Large intestine (tissue), 3 donors: ENCODE measurements at regions not wholly inside any gene's neighbourhood (a gene's known extent, or its start where the extent isn't known, plus 50 kb on each side); places are given as distances from the start of the nearest gene placed in this dataset.
A peak's percentile ranks its signal among the peaks of the same experiment; 100 is the strongest.

Experiments used
- DNase-seq, 2 donors: peaks; one replicate each; pipeline versions ENCODE4 v3.0.0 to v3.0.0-alpha.2; 2013
- H3K27ac ChIP-seq: one replicate; pipeline ENCODE4 v1.5.1; 2013; ENCODE audit warnings: low read length
- H3K27me3 ChIP-seq: 2 replicates; pipeline ENCODE4 v1.6.1; 2013; ENCODE audit warnings: low read length; ENCODE audit not compliant: control insufficient read depth, insufficient read depth
- H3K36me3 ChIP-seq: 2 replicates; pipeline ENCODE4 v1.6.1; 2013; ENCODE audit warnings: low read length; ENCODE audit not compliant: control insufficient read depth, insufficient read depth
- H3K4me1 ChIP-seq: one replicate; pipeline ENCODE4 v1.6.1; 2013; ENCODE audit warnings: low read length; ENCODE audit not compliant: control insufficient read depth, insufficient read depth
- H3K4me3 ChIP-seq: one replicate; pipeline ENCODE4 v1.5.1; 2013; ENCODE audit warnings: low read length
- H3K9me3 ChIP-seq: one replicate; pipeline ENCODE4 v1.6.1; 2013; ENCODE audit warnings: mild to moderate bottlenecking, low read depth, low read length, moderate library complexity; ENCODE audit not compliant: control insufficient read depth
- WGBS: methylation state at CpG from one replicate; pipeline ENCODE4 v1.1.5; 2013; ENCODE audit warnings: low lambda C conversion rate; ENCODE audit not compliant: insufficient coverage; 5-methylcytosine and 5-hydroxymethylcytosine counted together

GRCh38 chr6:78561015-78561414, 306.3 kb upstream of the IRAK1BP1 start:
- Histone ChIP-seq H3K4me1 (no peaks in the 10 kb centered on the region), H3K27me3 (no peaks in the 10 kb centered on the region), H3K36me3 (no peaks in the 10 kb centered on the region), H3K4me3 (no peak overlapping the region), H3K9me3 (peaks cover 4% of the 10 kb centered on the region), H3K27ac (no peak overlapping the region)
- no peak for DNase-seq

- no CpG with 5 or more reads among the region's 2 CpGs for WGBS
- no peaks in the 10 kb centered on the region for H3K36me3 ChIP-seq
- no peak overlapping the region for H3K4me3 ChIP-seq
- no peaks in the 10 kb centered on the region for H3K27me3 ChIP-seq
- H3K9me3 ChIP-seq = no peaks in the 10 kb centered on the region
- no peak overlapping the region for H3K27ac ChIP-seq
- DNase-seq = no peak
- H3K4me1 ChIP-seq = no peaks in the 10 kb centered on the region
Observed at GRCh38 chr6:78565997-78566396, 301.4 kb upstream of the IRAK1BP1 start.

GRCh38 chr6:78570044-78570443, 297.3 kb upstream of the IRAK1BP1 start:
- no peaks in the 10 kb centered on the region for H3K27me3 ChIP-seq
- no peaks in the 10 kb centered on the region for H3K36me3 ChIP-seq
- no peaks in the 10 kb centered on the region for H3K4me1 ChIP-seq
- no peak overlapping the region for H3K4me3 ChIP-seq
- no peak overlapping the region for H3K27ac ChIP-seq
- H3K9me3 ChIP-seq = no peaks in the 10 kb centered on the region
- no CpG with 5 or more reads among the region's 1 CpG for WGBS
- no peak for DNase-seq

GRCh38 chr6:78577585-78577984, 289.8 kb upstream of the IRAK1BP1 start:
- Histone ChIP-seq H3K9me3 (no peaks in the 10 kb centered on the region), H3K4me3 (no peak overlapping the region), H3K4me1 (no peaks in the 10 kb centered on the region), H3K36me3 (no peaks in the 10 kb centered on the region), H3K27me3 (no peaks in the 10 kb centered on the region), H3K27ac (no peak overlapping the region)
- DNase-seq = no peak
- WGBS = no CpG with 5 or more reads among the region's 1 CpG

- no peak for DNase-seq
- no CpG with 5 or more reads among the region's 2 CpGs for WGBS
- no peaks in the 10 kb centered on the region for H3K4me1 ChIP-seq
- no peak overlapping the region for H3K4me3 ChIP-seq
- H3K9me3 ChIP-seq = no peaks in the 10 kb centered on the region
- H3K27ac ChIP-seq = no peak overlapping the region
- H3K27me3 ChIP-seq = no peaks in the 10 kb centered on the region
- no peaks in the 10 kb centered on the region for H3K36me3 ChIP-seq
Observed at GRCh38 chr6:78578430-78578829, 288.9 kb upstream of the IRAK1BP1 start.

GRCh38 chr6:78580923-78581322, 286.4 kb upstream of the IRAK1BP1 start:
- no peak for DNase-seq
- Histone ChIP-seq H3K4me3 (no peak overlapping the region), H3K27ac (no peak overlapping the region), H3K27me3 (no peaks in the 10 kb centered on the region), H3K9me3 (no peaks in the 10 kb centered on the region), H3K36me3 (no peaks in the 10 kb centered on the region), H3K4me1 (no peaks in the 10 kb centered on the region)
- WGBS = no CpG with 5 or more reads among the region's 2 CpGs

- Histone ChIP-seq H3K4me3 (no peak overlapping the region), H3K36me3 (no peaks in the 10 kb centered on the region), H3K4me1 (no peaks in the 10 kb centered on the region), H3K27ac (no peak overlapping the region), H3K27me3 (no peaks in the 10 kb centered on the region), H3K9me3 (no peaks in the 10 kb centered on the region)
- no peak for DNase-seq
- no CpG with 5 or more reads among the region's 3 CpGs for WGBS
Observed at GRCh38 chr6:78583079-78583478, 284.3 kb upstream of the IRAK1BP1 start.

- no peak for DNase-seq
- no peak overlapping the region for H3K4me3 ChIP-seq
- H3K36me3 ChIP-seq = no peaks in the 10 kb centered on the region
- no peaks in the 10 kb centered on the region for H3K4me1 ChIP-seq
- WGBS = 50% methylated on average over 1 of the region's 1 CpG
- no peaks in the 10 kb centered on the region for H3K9me3 ChIP-seq
- no peaks in the 10 kb centered on the region for H3K27me3 ChIP-seq
- no peak overlapping the region for H3K27ac ChIP-seq
Observed at GRCh38 chr6:78589436-78589835, 277.9 kb upstream of the IRAK1BP1 start.

GRCh38 chr6:78593898-78594667, 273.3 kb upstream of the IRAK1BP1 start:
- Histone ChIP-seq H3K36me3 (no peaks in the 10 kb centered on the region), H3K9me3 (no peaks in the 10 kb centered on the region), H3K27me3 (no peaks in the 10 kb centered on the region), H3K4me1 (peaks cover 3% of the 10 kb centered on the region), H3K27ac (no peak overlapping the region), H3K4me3 (no peak overlapping the region)
- WGBS = 27% methylated on average over 3 of the region's 5 CpGs
- no peak for DNase-seq

GRCh38 chr6:78594668-78595066, 272.7 kb upstream of the IRAK1BP1 start:
- WGBS = 88% methylated on average over 1 of the region's 2 CpGs
- peaks cover 3% of the 10 kb centered on the region for H3K4me1 ChIP-seq
- H3K9me3 ChIP-seq = no peaks in the 10 kb centered on the region
- no peak overlapping the region for H3K27ac ChIP-seq
- H3K36me3 ChIP-seq = no peaks in the 10 kb centered on the region
- DNase-seq = peak in 1 of 2 donors; percentile 31
- H3K4me3 ChIP-seq = no peak overlapping the region
- H3K27me3 ChIP-seq = no peaks in the 10 kb centered on the region

- H3K27ac ChIP-seq = no peak overlapping the region
- DNase-seq = no peak
- no peak overlapping the region for H3K4me3 ChIP-seq
- H3K27me3 ChIP-seq = no peaks in the 10 kb centered on the region
- peaks cover 3% of the 10 kb centered on the region for H3K4me1 ChIP-seq
- WGBS = no CpG with 5 or more reads among the region's 5 CpGs
- no peaks in the 10 kb centered on the region for H3K36me3 ChIP-seq
- H3K9me3 ChIP-seq = no peaks in the 10 kb centered on the region
Observed at GRCh38 chr6:78597966-78598365, 269.4 kb upstream of the IRAK1BP1 start.
